ENCODE measurements at regions not wholly inside any gene's neighbourhood (a gene's known extent, or its start where the extent isn't known, plus 50 kb on each side); places are given as distances from the start of the nearest gene placed in this dataset.

GRCh38 chr2:67834482-67834881 lies 228.3 kb downstream of the C1D start:
- no peak for ATAC-seq
- DNase-seq (ENCODE audit: low spot score in 2 of 2): no peak
- H3K36me3 Mint-ChIP-seq: no peaks in the 10 kb centered on the region
- peaks cover 4 to 6% of the 10 kb centered on the region in 2 donors for H3K9me3 Mint-ChIP-seq
- H3K27ac Mint-ChIP-seq: no peak overlapping the region

DNA sequence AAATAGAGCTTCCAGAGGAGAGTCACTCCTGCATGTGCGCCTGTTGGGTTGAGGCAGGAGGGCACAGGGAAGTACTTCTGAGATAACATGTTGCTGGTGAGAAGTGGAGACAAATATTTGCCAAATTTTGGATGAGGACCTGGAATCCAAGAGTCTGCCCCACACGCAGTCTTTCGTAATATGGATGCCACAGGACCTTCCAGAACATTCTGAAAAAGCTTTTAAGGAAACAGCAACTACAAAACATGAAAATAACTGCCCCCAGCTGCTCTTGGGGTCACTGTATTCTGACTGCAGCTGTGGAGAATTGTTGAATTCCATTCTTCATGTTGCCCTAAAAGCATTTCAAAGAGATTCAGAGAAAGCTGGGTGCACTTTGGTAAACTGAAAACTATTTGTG lies 227.5 kb downstream of the C1D start:
- DNase-seq (ENCODE audit: low spot score in 2 of 2): no peak
- ATAC-seq: no peak
- peaks cover 4 to 6% of the 10 kb centered on the region in 2 donors for H3K9me3 Mint-ChIP-seq

DNA sequence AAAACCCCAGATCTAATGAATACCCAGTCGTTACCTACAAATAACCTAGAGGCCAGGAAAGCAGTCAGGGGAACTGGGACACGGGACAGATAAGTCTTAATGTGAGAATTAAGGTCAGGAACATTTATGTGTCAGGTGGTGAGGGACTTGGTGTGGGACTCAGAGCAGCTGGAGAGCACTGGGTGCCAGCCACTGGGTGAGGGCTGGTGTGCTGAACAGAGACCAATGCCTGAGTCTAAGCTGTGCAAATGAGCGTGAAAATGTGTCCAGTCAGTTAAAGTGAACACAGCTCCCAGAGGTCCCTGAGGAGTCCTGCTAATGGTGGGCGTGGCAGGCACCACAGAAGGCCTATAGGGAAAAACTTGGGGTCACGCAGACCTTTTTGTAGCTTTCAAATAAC lies 225.9 kb downstream of the C1D start:
- no peak for DNase-seq (ENCODE audit: low spot score in 2 of 2)
- no peak overlapping the region for H3K27ac Mint-ChIP-seq
- H3K9me3 Mint-ChIP-seq: no peaks in the 10 kb centered on the region
- no peaks in the 10 kb centered on the region for H3K36me3 Mint-ChIP-seq
- no peak for ATAC-seq

More for the DNA sequence above, 227.5 kb downstream of the C1D start:
- no peaks in the 10 kb centered on the region for H3K36me3 Mint-ChIP-seq
- no peak overlapping the region for H3K27ac Mint-ChIP-seq

DNA sequence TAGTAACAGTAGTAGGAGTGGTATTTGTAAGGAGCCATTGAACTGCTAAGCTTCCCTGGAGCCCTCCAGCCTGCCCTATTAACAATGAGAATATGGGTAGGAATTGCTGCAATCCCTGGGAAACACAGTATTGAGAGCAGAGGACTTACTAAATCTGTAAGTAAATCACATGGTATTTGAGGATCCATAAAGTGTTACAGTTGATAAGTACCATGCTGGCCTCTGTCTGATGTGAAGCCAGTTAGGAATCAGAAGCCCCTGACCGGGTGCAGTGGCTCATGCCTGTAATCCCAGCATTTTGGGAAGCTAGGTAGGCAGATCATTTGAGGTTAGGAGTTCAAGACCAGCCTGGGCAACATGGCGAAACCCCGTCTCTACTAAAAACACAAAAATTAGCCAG lies 224.6 kb downstream of the C1D start:
- ATAC-seq: no peak
- DNase-seq (ENCODE audit: low spot score in 2 of 2): no peak
- no peak overlapping the region for H3K27ac Mint-ChIP-seq
- no peaks in the 10 kb centered on the region for H3K9me3 Mint-ChIP-seq
- H3K36me3 Mint-ChIP-seq: no peaks in the 10 kb centered on the region

- Mint-ChIP-seq H3K9me3 (no peaks in the 10 kb centered on the region), H3K36me3 (no peaks in the 10 kb centered on the region), H3K27ac (no peak overlapping the region)
- ATAC-seq (no peak), DNase-seq (ENCODE audit: low spot score in 2 of 2) (no peak)
Observed at GRCh38 chr2:67839242-67839641, 223.6 kb downstream of the C1D start.

DNA sequence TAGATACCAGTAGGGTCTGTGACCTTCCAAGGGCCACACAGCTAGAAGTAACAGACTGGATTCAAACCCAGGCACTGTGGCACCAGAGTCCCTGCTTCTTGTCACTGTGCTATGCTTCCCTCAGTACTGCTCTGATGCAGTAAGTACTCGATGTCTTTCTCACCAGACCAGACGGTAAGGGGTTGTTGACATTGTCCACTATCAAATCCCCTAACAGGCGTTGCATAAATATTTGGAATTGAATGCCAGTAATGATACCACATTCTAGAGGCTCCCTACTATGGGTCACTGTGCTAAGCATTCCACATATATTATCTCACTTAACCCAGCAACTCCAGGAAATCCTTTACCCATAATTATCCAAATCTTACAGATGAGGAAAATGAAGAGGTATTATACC lies 223.1 kb downstream of the C1D start:
- H3K36me3 Mint-ChIP-seq: no peaks in the 10 kb centered on the region
- ATAC-seq: no peak
- no peak for DNase-seq (ENCODE audit: low spot score in 2 of 2)
- H3K27ac Mint-ChIP-seq: no peak overlapping the region
- no peaks in the 10 kb centered on the region for H3K9me3 Mint-ChIP-seq

DNA sequence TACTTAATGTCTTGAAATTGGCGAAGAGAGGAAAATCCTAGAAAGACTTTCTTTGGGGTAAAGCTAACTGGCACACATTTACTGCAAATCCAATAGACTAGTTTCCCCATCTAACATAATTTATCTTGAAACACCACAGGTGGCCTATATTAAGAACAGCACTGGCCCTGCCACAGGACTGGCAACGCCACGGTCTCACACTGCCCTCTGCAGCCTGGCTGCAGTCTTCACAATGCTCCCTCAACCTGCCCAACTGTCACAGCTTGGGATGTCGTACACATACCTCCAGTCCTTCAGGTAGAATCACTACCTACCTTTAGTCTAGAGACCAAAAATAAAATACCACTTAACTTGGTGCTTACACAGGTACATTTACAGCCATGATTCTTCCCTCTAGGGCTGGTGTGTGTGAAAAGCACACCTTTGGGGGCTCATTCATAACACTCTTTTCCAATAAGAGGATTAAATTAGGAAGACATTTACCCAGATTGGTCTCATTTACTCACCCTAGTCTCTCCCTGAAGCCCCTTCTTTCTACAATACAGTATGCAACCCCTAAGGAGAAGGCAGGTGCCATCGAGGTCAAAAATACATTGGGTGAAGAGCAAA lies 222.2 kb downstream of the C1D start:
- ATAC-seq: peak in 1 of 2 donors; percentile 70
- DNase-seq (ENCODE audit: low spot score in 2 of 2): peak in 1 of 2 donors; percentile 26
- Mint-ChIP-seq H3K9me3 (no peaks in the 10 kb centered on the region), H3K27ac (no peak overlapping the region), H3K36me3 (no peaks in the 10 kb centered on the region)

DNA sequence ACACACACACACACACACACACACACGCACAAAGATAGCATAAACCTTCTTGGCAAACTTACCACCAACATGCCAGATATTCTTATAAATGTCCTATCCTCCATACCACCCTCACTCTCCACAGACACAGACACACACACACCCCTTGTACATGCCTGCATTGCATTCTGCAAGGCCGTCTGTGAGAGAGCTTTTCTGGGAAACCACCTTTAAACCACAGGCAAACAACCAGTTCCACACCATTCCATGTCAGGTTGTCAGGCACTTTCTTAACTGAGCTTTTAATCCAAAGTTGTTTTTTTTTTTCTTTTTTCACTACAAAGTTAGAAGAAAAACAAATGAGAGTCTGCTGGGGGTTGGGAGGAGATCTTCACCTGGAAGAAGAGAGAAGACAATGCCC lies 221.1 kb downstream of the C1D start:
- Mint-ChIP-seq H3K9me3 (no peaks in the 10 kb centered on the region), H3K27ac (no peak overlapping the region), H3K36me3 (no peaks in the 10 kb centered on the region)
- ATAC-seq (no peak), DNase-seq (ENCODE audit: low spot score in 2 of 2) (no peak)

GRCh38 chr2:67842375-67842959 lies 220.3 kb downstream of the C1D start:
- no peak overlapping the region for H3K27ac Mint-ChIP-seq
- DNase-seq (ENCODE audit: low spot score in 2 of 2): no peak
- no peaks in the 10 kb centered on the region for H3K9me3 Mint-ChIP-seq
- H3K36me3 Mint-ChIP-seq: no peaks in the 10 kb centered on the region
- ATAC-seq: no peak

DNA sequence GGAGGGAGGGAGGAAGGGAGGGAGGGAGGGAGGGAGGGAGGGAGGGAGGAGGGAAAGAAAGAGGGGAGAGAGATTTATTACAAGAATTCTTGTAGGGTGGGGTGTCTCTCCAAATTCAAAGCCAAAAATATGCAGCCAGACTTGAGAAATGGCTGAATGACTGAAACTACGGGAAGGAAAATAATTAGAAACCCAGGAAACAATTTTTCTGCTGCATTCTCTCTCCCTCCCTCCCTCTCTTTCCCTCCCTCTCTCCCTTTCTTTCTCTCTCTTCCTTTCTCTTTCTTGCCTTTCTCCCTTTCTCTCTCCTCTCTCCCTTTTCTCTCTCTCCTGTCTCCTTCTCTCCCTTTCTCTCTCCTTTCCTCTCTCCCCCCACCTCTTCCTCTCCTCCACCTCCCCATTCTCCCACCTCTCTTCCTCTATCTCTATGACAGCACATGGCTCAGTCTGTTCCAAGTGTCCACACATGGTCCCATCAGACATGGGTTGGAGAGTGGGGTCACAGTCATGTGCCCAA lies 218.7 kb downstream of the C1D start:
- DNase-seq (ENCODE audit: low spot score in 2 of 2) (no peak), ATAC-seq (no peak)
- Mint-ChIP-seq H3K36me3 (no peaks in the 10 kb centered on the region), H3K9me3 (no peaks in the 10 kb centered on the region), H3K27ac (no peak overlapping the region)

GRCh38 chr2:67845621-67846369 lies 217.0 kb downstream of the C1D start:
- no peak for ATAC-seq
- no peak for DNase-seq (ENCODE audit: low spot score in 2 of 2)
- H3K36me3 Mint-ChIP-seq: no peaks in the 10 kb centered on the region
- no peak overlapping the region for H3K27ac Mint-ChIP-seq
- no peaks in the 10 kb centered on the region for H3K9me3 Mint-ChIP-seq

DNA sequence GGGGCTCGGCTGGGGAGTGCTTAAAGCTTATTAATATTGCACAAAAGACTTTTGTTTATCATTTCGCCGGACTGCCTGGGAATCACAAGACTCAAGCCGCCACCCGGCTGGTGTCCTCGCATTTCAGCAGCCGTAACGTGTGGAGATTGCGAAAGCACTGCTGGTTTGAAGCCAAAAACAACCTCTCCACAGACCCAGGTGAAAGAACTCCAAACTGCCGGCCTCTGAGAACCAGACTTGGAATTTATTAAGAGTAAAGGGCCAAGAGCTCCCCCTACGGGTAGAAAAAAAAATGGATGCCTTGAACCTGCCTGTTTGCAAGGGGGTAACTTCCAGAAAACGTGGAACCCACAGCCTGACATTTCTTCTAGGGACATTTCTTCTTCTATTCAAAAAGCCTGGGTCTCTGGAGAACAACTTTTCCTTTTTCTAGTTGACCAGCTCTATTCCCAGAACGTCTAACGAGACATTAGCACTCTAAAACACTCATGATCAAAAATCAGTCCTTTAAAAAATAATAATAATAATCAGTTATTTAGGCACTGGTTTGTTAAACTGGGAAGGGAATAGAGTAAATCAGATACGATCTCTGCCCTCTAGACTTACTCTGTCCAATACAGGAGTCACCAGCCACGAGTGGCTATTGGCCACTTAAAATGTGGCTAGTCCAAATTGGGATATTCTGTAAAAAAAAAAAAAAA lies 216.3 kb downstream of the C1D start:
- H3K9me3 Mint-ChIP-seq: no peaks in the 10 kb centered on the region
- ATAC-seq: peak in 1 of 2 donors; percentile 52
- no peak overlapping the region for H3K27ac Mint-ChIP-seq
- peak in 1 of 2 donors; percentile 60 for DNase-seq (ENCODE audit: low spot score in 2 of 2)
- H3K36me3 Mint-ChIP-seq: no peaks in the 10 kb centered on the region

DNA sequence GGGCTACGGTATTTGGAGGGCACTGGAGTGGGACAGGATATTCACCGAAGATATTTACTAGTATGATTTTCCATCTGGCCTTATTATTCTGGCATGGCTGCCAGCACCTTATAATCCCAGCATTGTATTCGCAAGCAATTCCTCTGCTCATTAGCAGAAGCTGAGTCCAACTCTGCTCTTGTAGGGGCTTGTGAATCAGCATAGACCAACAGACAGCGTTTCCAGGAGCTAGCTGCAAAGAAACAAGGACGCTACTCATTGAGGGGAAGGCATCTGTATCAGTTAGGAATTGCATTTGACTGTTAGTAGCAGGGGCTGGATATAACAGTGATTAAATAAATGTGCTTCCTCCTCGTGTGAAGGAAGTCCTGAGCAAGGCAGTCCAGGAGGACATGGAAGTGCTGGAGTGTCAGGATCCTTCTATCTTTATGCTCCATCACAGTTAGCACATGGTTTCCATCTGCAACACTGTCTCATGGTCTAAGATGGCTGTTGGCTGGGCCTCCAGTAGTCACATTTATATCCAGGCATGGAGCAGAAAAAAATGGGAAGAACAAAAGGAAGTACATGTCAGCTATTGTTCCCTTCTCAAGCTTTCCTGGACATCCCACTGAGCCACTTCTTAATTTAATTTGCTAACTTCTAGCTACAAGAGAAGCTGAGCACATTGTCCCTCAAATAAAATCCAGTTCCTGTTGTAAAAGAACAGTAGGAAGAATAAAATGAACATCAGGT lies 214.1 kb downstream of the C1D start:
- no peak for ATAC-seq
- H3K9me3 Mint-ChIP-seq: no peaks in the 10 kb centered on the region

DNA sequence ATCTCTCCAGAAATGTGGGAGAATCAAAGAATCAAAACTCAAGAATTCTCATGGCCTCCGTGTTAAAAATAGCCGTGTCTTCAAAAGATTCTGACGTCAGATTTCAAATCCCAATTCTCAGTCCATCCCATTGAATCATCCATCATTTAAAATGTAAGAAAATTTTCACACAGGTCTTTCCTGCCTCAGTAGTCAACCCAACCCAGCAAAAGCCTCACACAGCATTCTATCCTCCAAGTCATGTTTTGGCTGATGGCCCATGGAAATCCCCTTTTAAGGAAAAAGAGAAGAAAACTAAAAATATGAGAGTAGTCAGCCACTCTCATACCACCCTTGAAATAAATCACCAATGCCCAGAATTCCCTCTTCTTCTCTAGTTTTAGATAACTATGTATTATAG lies 211.8 kb downstream of the C1D start:
- no peaks in the 10 kb centered on the region for H3K36me3 Mint-ChIP-seq
- DNase-seq (ENCODE audit: low spot score in 2 of 2) (no peak), ATAC-seq (no peak)
- H3K27ac Mint-ChIP-seq: no peak overlapping the region
- no peaks in the 10 kb centered on the region for H3K9me3 Mint-ChIP-seq

More for the DNA sequence above, 214.1 kb downstream of the C1D start:
- DNase-seq (ENCODE audit: low spot score in 2 of 2): no peak
- H3K36me3 Mint-ChIP-seq: no peaks in the 10 kb centered on the region
- H3K27ac Mint-ChIP-seq: no peak overlapping the region

- no peak for ATAC-seq
- no peak overlapping the region for H3K27ac Mint-ChIP-seq
Observed at GRCh38 chr2:67851956-67852824, 210.6 kb downstream of the C1D start.

More at GRCh38 chr2:67851956-67852824, 210.6 kb downstream of the C1D start:
- no peaks in the 10 kb centered on the region for H3K9me3 Mint-ChIP-seq
- no peaks in the 10 kb centered on the region for H3K36me3 Mint-ChIP-seq
- no peak for DNase-seq (ENCODE audit: low spot score in 2 of 2)

All from activated naive CD4-positive, alpha-beta T cell treated with anti-CD3 and anti-CD28 coated beads, Interleukin-2, amount 50 U/mL, for 72 hours (primary cell).